ENCODE measurements at regions not wholly inside any gene's neighbourhood (a gene's known extent, or its start where the extent isn't known, plus 50 kb on each side); places are given as distances from the start of the nearest gene placed in this dataset.

DNA sequence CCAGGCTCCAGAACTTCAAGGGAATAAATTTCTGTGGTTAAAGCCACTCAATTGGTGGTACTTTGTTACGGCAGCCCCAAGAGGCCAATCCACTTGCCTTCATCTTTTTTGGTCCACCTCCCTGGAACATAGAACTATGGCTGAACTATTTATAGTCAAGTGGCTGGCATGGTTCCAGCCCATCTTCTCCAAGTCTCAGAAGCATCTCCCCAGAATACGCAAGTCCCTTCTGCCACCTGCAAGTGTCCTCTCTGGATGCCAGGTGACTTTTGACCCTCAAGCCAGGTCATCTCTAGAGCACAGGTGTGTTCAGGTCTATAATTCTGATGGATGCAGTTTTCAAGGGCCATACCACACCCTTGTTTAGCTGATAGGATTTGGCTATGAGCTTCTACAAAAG lies 371.5 kb downstream of the AACS start:
- WGBS (ENCODE audit: insufficient coverage, low coverage, low lambda C conversion rate, missing lambda C conversion rate): 82% methylated on average over 2 of the region's 2 CpGs
- no peaks in the 10 kb centered on the region for H3K4me1 ChIP-seq
- no peaks in the 10 kb centered on the region for H3K9me3 ChIP-seq
- TF ChIP-seq, protein P1, sequence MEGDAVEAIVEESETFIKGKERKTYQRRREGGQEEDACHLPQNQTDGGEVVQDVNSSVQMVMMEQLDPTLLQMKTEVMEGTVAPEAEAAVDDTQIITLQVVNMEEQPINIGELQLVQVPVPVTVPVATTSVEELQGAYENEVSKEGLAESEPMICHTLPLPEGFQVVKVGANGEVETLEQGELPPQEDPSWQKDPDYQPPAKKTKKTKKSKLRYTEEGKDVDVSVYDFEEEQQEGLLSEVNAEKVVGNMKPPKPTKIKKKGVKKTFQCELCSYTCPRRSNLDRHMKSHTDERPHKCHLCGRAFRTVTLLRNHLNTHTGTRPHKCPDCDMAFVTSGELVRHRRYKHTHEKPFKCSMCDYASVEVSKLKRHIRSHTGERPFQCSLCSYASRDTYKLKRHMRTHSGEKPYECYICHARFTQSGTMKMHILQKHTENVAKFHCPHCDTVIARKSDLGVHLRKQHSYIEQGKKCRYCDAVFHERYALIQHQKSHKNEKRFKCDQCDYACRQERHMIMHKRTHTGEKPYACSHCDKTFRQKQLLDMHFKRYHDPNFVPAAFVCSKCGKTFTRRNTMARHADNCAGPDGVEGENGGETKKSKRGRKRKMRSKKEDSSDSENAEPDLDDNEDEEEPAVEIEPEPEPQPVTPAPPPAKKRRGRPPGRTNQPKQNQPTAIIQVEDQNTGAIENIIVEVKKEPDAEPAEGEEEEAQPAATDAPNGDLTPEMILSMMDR (IDR thresholded peaks at IDR 0.05): no peak
- TF ChIP-seq POLR2A (IDR thresholded peaks at IDR 0.05): no peak
- H3K36me3 ChIP-seq: no peaks in the 10 kb centered on the region
- no peak for DNase-seq
- no peaks in the 10 kb centered on the region for H3K27me3 ChIP-seq
- no peak overlapping the region for H3K4me3 ChIP-seq
- H3K27ac ChIP-seq: no peak overlapping the region
- ATAC-seq: no peak
- intact Hi-C loops (cut with DNase I): no loop called here

DNA sequence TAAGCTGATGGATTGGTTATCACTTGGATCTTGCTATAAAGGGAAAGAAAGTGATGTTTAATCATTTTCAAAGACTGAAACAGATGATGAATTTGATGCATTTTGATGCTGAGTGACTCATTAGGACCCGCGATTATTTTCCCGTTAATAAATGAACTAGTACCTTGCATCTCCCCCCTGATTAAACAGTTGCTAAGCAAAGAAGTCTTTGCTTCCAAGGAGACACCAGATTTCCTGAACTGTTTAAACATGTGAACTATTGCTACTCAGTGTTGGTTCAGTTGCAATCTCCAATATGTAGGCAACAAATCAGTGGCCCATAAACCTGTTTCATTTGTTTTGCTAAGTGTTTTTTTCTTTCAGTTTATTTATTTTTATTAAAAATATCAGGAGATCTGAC lies 375.2 kb downstream of the AACS start:
- ATAC-seq: no peak

DNA sequence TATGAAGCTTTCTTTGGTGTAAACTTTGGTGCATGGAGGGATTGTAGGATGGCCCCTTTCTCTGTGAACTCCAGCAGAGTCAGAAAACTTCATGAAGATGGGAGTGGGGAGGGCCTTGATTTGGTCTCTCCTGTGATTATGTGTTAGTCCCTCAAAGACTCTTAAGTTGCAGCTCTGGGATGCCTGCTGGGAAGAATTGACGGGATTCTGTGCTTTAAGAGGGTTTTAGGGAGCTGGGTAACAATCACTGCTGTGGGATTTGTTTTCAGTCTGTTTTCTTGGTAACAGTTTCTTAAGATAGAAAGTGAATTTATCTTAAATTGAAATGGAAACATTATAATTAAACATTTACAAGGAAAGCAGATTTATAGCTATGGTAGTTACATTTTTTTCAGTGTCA lies 378.1 kb downstream of the AACS start:
- no peaks in the 10 kb centered on the region for H3K27me3 ChIP-seq
- no peaks in the 10 kb centered on the region for H3K36me3 ChIP-seq
- intact Hi-C loops (cut with DNase I): no loop called here
- DNase-seq (no peak), ATAC-seq (no peak)
- H3K27ac ChIP-seq: no peak overlapping the region
- no peak for TF ChIP-seq POLR2A (IDR thresholded peaks at IDR 0.05)
- TF ChIP-seq, protein P1 (IDR thresholded peaks at IDR 0.05): no peak
- H3K4me3 ChIP-seq: no peak overlapping the region
- H3K9me3 ChIP-seq: no peaks in the 10 kb centered on the region
- no peaks in the 10 kb centered on the region for H3K4me1 ChIP-seq
- 13% methylated on average over 1 of the region's 1 CpG for WGBS (ENCODE audit: insufficient coverage, low coverage, low lambda C conversion rate, missing lambda C conversion rate)

More for the DNA sequence above, 375.2 kb downstream of the AACS start:
- 46% methylated on average over 3 of the region's 3 CpGs for WGBS (ENCODE audit: insufficient coverage, low coverage, low lambda C conversion rate, missing lambda C conversion rate)
- Histone ChIP-seq H3K36me3 (no peaks in the 10 kb centered on the region), H3K9me3 (no peaks in the 10 kb centered on the region), H3K4me1 (no peaks in the 10 kb centered on the region), H3K27me3 (no peaks in the 10 kb centered on the region), H3K4me3 (no peak overlapping the region), H3K27ac (no peak overlapping the region)
- TF ChIP-seq, protein P1 (IDR thresholded peaks at IDR 0.05): no peak
- no peak for TF ChIP-seq POLR2A (IDR thresholded peaks at IDR 0.05)
- intact Hi-C loops (cut with DNase I): no loop called here
- no peak for DNase-seq

DNA sequence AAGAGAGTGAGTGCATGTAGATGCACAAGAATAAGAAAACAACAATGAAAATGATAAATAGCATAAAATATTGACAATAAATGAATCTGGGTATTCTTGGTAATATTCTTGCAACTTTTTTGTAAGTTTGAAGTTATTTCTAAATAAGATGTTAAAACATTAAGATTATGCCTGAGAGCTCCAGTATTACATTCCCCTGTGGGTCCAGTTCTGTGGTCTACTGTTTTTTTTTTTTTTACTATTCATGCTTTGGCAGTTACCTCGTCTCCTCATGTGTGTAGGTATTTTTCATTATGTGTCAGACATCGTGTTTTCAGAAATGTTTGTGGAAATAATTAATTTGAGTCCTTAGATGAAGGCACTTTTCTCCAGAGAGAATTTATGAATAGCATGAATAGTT lies 386.2 kb downstream of the AACS start:
- TF ChIP-seq, protein P1 (IDR thresholded peaks at IDR 0.05): no peak
- no peak for TF ChIP-seq POLR2A (IDR thresholded peaks at IDR 0.05)
- ATAC-seq (no peak), DNase-seq (no peak)

DNA sequence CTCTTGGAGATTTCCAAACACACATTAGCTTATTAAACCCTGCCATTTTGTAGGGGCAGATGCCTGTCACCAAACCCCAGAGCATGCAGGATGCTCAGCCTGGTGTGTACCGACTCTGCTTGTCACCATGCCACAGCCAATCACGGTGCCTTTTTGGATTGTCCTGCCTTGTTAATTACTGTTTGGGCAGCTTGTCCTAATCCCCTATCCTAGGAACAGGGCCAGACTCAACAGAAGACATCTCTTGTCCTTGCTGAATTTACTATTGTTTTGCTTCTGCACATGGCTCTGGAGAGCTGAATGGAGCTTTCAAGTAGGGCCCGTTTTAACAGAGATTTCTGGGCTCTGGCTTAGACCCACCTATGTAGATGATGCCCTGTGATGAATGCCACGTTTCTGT lies 388.5 kb downstream of the AACS start:
- Histone ChIP-seq H3K27ac (no peak overlapping the region), H3K36me3 (no peaks in the 10 kb centered on the region), H3K4me3 (no peak overlapping the region), H3K27me3 (no peaks in the 10 kb centered on the region), H3K9me3 (no peaks in the 10 kb centered on the region), H3K4me1 (no peaks in the 10 kb centered on the region)
- DNase-seq (no peak), ATAC-seq (no peak)
- 44% methylated on average over 4 of the region's 4 CpGs for WGBS (ENCODE audit: insufficient coverage, low coverage, low lambda C conversion rate, missing lambda C conversion rate)
- no peak for TF ChIP-seq POLR2A (IDR thresholded peaks at IDR 0.05)
- TF ChIP-seq, protein P1 (IDR thresholded peaks at IDR 0.05): no peak
- intact Hi-C loops (cut with DNase I): no loop called here

More for the DNA sequence above, 386.2 kb downstream of the AACS start:
- intact Hi-C loops (cut with DNase I): no loop called here
- WGBS (ENCODE audit: insufficient coverage, low coverage, low lambda C conversion rate, missing lambda C conversion rate): 28% methylated on average over 2 of the region's 2 CpGs
- no peaks in the 10 kb centered on the region for H3K36me3 ChIP-seq
- no peaks in the 10 kb centered on the region for H3K27me3 ChIP-seq
- no peaks in the 10 kb centered on the region for H3K4me1 ChIP-seq
- H3K27ac ChIP-seq: no peak overlapping the region
- no peak overlapping the region for H3K4me3 ChIP-seq
- H3K9me3 ChIP-seq: no peaks in the 10 kb centered on the region
